Left lung (tissue), 4 donors: ENCODE measurements at regions not wholly inside any gene's neighbourhood (a gene's known extent, or its start where the extent isn't known, plus 50 kb on each side); places are given as distances from the start of the nearest gene placed in this dataset.

Experiments used
- ATAC-seq: fragments of 200-7000 bp; cut with Tn5 transposase; one replicate; pipeline ENCODE4 v1.9.1; 2020; ENCODE audit warnings: moderate library complexity
- DNase-seq, 4 donors: peaks; one replicate each; pipeline ENCODE4 v3.0.0-alpha.2; 2013 to 2020
- H3K27ac ChIP-seq, 2 donors: fragments of 200-600 bp; sonication (generic) in 1 of 2; one replicate each; pipeline versions ENCODE4 v1.5.0 to v1.8.0; 2020 to 2021
- H3K27me3 ChIP-seq, 2 donors: fragments of 200-600 bp; sonication (generic) in 1 of 2; one replicate each; pipeline versions ENCODE4 v1.5.0 to v1.8.0; 2020 to 2021
- H3K36me3 ChIP-seq, 2 donors: fragments of 200-600 bp; sonication (generic) in 1 of 2; one replicate each; pipeline versions ENCODE4 v1.5.0 to v1.8.0; 2020 to 2021
- H3K4me1 ChIP-seq, 2 donors: fragments of 200-600 bp; one replicate each; pipeline ENCODE4 v1.8.0; 2021
- H3K4me3 ChIP-seq, 2 donors: fragments of 200-600 bp; sonication (generic) in 1 of 2; one replicate each; pipeline versions ENCODE4 v1.5.0 to v1.8.0; 2020 to 2021; ENCODE audit warnings: mild to moderate bottlenecking in 1 of 2
- H3K9me3 ChIP-seq, 2 donors: fragments of 200-600 bp; sonication (generic) in 1 of 2; one replicate each; pipeline versions ENCODE4 v1.5.0 to v1.8.0; 2020 to 2021
- intact Hi-C, 2 donors: fragments of 100-400 bp; cut with DNase I; formaldehyde crosslinking; loops; one replicate each; pipeline versions ENCODE4 v1.11.2 to v1.14.2; 2022
- TF ChIP-seq, protein P1 (sequence below), 2 donors: fragments of 200-600 bp; sonication (generic) in 1 of 2; IDR thresholded peaks; one replicate each; pipeline versions ENCODE4 v1.5.0 to v1.8.0; 2021; ENCODE audit warnings: antibody characterized with exemption in 2 of 2
- donor health status: DM: no; HTN: yes; CAD: no.
- donor health status: DM: no; HTN: no; CAD: no.

DNA sequence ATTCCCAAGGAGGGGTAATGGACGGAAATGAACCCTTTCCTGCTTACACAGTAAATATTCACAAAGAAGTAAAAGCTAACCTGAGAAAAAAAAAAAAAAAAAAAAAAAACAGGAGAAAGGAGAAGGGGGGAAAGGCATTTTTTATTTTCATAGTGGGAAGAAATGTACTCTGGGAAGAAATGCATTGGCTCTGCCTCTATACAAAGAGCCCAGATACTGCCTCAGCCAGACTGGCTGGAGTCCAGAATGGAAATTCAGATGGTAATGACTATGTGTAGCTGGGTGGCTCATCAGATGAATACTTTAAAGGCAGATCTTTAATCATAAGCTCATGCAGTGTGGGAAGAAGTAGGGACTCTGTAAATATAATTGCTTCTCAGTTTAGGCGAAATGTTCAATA lies 124.9 kb upstream of the ZNF608 start:
- TF ChIP-seq, protein P1, sequence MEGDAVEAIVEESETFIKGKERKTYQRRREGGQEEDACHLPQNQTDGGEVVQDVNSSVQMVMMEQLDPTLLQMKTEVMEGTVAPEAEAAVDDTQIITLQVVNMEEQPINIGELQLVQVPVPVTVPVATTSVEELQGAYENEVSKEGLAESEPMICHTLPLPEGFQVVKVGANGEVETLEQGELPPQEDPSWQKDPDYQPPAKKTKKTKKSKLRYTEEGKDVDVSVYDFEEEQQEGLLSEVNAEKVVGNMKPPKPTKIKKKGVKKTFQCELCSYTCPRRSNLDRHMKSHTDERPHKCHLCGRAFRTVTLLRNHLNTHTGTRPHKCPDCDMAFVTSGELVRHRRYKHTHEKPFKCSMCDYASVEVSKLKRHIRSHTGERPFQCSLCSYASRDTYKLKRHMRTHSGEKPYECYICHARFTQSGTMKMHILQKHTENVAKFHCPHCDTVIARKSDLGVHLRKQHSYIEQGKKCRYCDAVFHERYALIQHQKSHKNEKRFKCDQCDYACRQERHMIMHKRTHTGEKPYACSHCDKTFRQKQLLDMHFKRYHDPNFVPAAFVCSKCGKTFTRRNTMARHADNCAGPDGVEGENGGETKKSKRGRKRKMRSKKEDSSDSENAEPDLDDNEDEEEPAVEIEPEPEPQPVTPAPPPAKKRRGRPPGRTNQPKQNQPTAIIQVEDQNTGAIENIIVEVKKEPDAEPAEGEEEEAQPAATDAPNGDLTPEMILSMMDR (IDR thresholded peaks at IDR 0.05): no peak
- no peak for DNase-seq
- intact Hi-C loops: no loop called here
- H3K4me1 ChIP-seq: peaks cover 6 to 39% of the 10 kb centered on the region in 2 donors
- H3K36me3 ChIP-seq: no peaks in the 10 kb centered on the region
- no peaks in the 10 kb centered on the region for H3K9me3 ChIP-seq
- no peak overlapping the region for H3K27ac ChIP-seq
- no peak for ATAC-seq
- no peaks in the 10 kb centered on the region for H3K27me3 ChIP-seq
- no peak overlapping the region for H3K4me3 ChIP-seq

DNA sequence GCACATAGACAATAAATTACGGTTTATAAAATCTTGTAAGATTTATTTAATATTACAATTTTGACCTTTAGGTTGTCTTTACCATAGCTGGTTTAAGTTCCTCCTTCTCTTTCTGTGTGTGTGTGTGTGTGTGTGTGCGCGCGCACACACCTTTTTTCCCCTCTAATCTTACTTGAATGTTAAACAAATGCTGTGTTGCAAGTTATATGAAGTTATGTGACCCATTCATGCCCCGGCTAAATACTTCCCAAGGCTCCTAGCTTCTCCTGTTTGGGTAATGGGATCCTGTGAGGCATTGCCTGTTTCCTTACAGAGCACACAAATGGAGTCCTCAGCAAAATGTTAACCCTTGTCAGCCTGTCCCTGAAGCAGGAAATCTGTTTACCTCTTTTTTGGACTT lies 125.6 kb upstream of the ZNF608 start:
- Histone ChIP-seq H3K27me3 (no peaks in the 10 kb centered on the region), H3K4me3 (no peak overlapping the region), H3K36me3 (no peaks in the 10 kb centered on the region), H3K4me1 (peaks cover 3 to 31% of the 10 kb centered on the region in 2 donors), H3K9me3 (no peaks in the 10 kb centered on the region), H3K27ac (no peak overlapping the region)
- intact Hi-C loops: no loop called here
- no peak for ATAC-seq
- no peak for DNase-seq
- TF ChIP-seq, protein P1 (IDR thresholded peaks at IDR 0.05): no peak

DNA sequence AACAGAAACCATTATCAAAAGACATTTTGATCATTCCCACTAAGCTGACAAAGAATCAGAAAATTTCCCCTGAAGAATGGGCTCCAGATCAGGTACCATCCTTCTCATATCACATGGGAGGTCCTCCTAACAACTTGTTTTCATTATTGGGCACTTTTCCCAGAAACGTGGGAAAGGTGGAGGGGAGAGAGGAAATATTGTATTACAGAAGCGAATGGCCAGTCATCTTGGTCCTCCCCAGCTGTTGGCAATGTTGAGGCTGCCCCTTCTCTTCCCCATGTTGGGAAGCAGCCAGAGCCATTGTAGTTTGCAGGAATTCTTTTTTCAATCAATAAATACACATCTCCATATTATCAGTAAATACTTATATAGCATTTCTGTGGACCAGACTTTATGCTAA lies 126.2 kb upstream of the ZNF608 start:
- no peak overlapping the region for H3K4me3 ChIP-seq
- no peak for ATAC-seq
- TF ChIP-seq, protein P1 (IDR thresholded peaks at IDR 0.05): no peak
- H3K36me3 ChIP-seq: no peaks in the 10 kb centered on the region
- intact Hi-C loops: no loop called here
- H3K9me3 ChIP-seq: no peaks in the 10 kb centered on the region
- H3K27ac ChIP-seq: no peak overlapping the region
- peaks cover 3 to 26% of the 10 kb centered on the region in 2 donors for H3K4me1 ChIP-seq
- DNase-seq: no peak
- no peaks in the 10 kb centered on the region for H3K27me3 ChIP-seq

DNA sequence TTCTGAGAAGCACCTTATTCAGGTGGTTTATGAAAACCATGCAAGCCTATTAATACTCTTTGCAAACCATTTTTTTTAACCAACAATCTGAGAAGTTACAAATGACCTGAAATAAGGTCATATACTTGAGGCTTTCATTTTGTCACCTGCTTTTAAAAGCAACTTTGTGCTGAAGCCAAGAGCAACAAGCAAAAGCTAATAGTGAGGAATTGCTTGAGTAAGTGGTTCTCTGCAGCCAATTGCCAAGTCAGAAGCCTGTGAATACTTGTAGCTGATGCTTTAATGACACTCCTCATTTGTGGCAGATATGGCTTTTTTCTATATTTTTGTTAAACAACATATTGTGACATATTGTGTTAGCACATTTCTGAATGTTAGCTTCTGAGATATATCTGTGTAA lies 126.7 kb upstream of the ZNF608 start:
- Histone ChIP-seq H3K36me3 (no peaks in the 10 kb centered on the region), H3K4me3 (no peak overlapping the region), H3K9me3 (no peaks in the 10 kb centered on the region), H3K4me1 (peaks cover 3 to 21% of the 10 kb centered on the region in 2 donors), H3K27me3 (no peaks in the 10 kb centered on the region), H3K27ac (no peak overlapping the region)
- peak; percentile 53 for ATAC-seq
- TF ChIP-seq, protein P1 (IDR thresholded peaks at IDR 0.05): no peak
- DNase-seq: no peak
- intact Hi-C loops: no loop called here

DNA sequence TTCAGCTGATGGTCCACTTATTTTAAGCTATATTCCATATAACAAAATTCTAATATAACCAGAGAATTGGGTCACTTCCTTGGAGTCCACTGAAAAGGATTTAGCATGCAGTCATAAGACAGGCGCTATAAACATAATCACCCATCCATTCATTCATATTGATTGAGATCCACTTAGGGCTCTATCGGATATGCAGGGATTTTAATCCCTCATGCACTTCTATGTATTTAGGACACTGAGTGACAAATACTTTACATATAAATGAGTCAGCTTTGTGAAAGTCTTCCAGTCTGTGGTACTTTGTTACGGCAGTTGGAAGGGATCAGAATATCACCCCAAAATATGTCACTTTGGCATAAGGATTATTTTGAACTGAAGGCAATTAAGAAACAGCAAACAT lies 127.3 kb upstream of the ZNF608 start:
- Histone ChIP-seq H3K4me3 (no peak overlapping the region), H3K36me3 (no peaks in the 10 kb centered on the region), H3K9me3 (no peaks in the 10 kb centered on the region), H3K27me3 (no peaks in the 10 kb centered on the region), H3K4me1 (peaks cover 3 to 21% of the 10 kb centered on the region in 2 donors), H3K27ac (no peak overlapping the region)
- intact Hi-C loops: no loop called here
- TF ChIP-seq, protein P1 (IDR thresholded peaks at IDR 0.05): no peak
- DNase-seq (no peak), ATAC-seq (no peak)
